NCI-H2196 treated with DMSO at 0.1 percent for 48 hours (cell line): ENCODE measurements at regions not wholly inside any gene's neighbourhood (a gene's known extent, or its start where the extent isn't known, plus 50 kb on each side); places are given as distances from the start of the nearest gene placed in this dataset.
"Not testable (repeated sequence)": the region's sequence is repeated elsewhere in the genome, so short reads cannot be mapped to it uniquely, and the experiment has no call there.

Experiments
- DNase-seq: peaks from one replicate; lab custom pipeline; 2025; ENCODE audit not compliant: unreplicated experiment; lab: John Stamatoyannopoulos, UW

- no peak for DNase-seq
Observed at GRCh38 chr13:63942372-63942771, 2526.7 kb upstream of the PCDH20 start.

GRCh38 chr13:63938851-63939250, 2523.2 kb upstream of the PCDH20 start:
- DNase-seq, result no peak

DNA sequence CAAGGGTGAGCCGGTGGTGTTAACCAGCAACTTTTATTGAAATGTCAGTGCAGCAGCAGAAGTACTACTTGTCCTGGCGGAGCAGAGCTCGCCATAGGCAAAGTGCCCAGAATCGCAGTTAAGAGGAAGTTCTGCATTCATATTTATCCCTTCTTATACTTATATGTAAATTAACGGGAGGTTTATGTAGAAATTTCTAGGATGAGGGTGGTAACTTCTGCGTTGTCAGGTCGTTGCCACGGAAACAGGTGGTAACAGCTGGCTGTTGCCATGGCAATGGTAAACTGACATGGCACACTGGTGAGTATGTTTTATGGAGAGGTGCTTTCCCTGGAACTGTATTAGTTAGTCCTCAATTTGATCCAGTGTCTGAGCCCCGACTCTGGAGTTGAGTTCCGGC, 2494.9 kb upstream of the PCDH20 start:
- no peak for DNase-seq

DNA sequence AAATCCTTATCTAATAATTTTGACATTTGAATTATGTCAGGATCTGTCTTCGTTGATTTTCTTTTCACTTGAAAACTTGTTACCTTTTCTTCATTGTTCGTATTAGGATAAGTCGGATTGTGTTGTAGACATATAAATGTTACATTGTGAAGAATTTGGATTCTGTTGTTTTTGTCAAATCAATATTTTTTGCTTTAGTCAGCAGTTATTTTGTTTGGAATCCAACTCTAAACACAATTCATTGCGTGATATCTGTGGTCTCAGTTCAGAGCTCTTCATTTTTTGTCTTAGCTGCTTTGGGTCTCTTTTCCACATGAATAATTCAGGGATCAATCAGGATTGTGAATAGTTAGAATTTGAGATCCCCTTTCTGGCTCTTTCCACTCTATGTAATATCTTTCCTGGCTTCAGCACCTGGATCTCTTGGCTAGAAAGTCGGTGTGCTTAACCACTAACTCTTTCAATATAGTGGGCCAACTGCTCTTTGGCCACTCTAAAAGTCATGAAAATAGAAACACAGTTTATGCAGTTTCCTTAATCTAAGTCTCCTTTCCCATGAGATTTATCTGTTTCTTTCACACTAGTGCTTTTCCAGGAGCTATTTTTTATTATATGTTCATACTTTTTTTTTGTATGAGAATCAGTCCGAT, 2494.2 kb upstream of the PCDH20 start:
- DNase-seq, result no peak

DNA sequence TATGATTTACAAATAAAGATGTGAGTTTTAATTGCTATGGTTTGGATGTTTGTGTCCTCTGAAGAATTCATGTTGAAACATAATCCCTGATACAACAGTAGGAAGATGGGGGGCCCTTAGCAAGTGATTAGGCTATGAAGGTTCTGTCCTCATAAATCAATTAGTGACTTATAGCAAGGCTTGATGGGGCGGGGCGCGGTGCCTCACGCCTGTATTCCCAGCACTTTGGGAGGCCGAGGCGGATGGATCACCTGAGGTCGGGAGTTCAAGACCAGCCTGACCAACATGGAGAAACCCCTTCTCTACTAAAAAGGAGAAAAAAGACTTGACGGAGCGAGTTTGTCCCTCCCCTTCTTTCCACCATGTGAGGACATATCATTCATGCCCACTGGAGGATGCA, 2486.5 kb upstream of the PCDH20 start:
- no peak for DNase-seq

DNA sequence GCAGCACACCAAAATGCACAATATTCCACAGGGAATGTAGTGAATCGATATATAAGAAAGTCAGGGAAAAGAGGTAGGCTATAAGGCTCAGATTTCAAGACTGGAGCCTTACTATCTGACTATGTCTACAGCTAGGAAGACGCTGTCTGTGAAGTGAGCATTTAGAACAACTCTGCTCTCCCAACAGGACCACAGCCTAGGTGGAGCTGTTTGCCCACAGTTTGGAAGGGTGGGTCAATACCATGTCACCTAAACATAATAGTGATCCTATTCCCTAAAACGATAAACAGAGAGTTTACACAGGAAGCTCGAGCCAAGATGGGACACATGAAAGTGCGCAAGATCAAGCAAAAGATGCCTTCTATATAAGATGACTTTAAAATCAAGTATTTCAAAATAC, 2486.0 kb upstream of the PCDH20 start:
- DNase-seq, result no peak

DNA sequence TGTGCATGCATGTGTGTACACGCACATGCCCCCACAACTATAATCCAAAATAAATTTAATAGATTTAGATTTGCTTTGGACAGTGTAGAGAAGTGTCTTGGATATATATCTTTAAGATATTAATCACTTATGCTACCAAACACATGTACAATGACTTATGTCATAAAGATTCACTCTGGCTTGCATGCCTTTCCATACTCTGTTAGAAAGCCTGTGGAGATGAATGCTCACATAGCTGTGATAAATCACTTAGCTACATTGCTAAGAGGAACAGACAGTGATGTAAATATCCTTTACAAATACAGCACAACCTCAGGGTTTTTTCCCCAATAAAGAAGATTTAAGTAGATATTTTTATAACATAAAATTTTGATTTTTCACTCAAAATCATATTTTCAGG, 2484.8 kb upstream of the PCDH20 start:
- no peak for DNase-seq

- DNase-seq, result no peak
Observed at GRCh38 chr13:63896321-63896720, 2480.7 kb upstream of the PCDH20 start.

- no peak for DNase-seq
Observed at GRCh38 chr13:63882052-63882451, 2466.4 kb upstream of the PCDH20 start.

DNA sequence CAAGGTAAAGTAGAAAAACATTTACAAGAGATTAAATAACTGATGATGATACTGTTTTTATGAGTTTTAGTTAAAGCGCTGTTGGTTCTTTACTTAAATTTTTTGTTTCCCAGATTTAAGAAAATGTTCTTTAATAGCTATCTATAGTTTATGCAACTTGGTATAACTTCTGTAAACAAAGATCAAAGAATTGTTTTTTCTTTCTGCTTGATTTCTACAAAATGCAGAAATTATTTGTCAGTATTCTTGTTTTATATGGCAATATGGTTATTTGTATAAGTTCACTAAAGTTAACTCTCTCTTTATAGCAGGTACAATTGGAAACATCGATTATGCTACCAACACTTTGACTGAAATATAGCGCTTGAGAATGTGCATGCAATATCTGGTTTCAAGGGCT, 2465.1 kb upstream of the PCDH20 start:
- no peak for DNase-seq

- DNase-seq, result no peak
Observed at GRCh38 chr13:63873936-63874335, 2458.3 kb upstream of the PCDH20 start.

DNA sequence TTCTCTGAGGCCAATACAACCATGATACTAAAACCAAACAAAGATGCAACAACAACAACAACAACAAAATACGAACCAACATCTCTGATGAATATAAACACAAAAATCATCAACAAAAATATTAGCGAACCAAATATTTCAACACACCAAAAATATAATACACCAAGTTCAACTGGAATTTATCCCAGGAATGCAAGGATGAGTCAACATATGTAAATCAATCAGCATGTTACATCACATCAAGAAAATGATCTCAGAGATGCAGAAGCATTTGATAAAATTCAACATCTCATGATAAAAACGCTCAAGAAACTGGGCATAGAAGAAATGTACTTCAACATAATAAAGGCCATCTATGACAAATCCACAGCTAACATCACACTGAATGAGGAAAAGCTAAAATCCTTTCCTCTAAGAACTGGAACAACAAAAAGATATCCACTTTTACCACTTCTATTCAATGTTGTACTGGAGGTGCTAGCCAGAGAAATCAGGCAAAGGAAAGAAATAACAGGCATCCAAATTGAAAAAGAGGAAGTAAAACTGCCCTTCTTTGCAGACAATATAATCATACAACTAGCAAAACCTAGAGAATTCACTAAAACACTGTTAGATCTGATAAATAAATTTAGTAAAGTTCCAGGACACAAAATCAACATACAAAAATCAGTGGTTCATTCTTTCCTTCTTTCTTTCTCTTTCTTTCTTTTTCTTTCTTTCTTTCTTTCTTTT, 2448.7 kb upstream of the PCDH20 start:
- DNase-seq, result no peak

DNA sequence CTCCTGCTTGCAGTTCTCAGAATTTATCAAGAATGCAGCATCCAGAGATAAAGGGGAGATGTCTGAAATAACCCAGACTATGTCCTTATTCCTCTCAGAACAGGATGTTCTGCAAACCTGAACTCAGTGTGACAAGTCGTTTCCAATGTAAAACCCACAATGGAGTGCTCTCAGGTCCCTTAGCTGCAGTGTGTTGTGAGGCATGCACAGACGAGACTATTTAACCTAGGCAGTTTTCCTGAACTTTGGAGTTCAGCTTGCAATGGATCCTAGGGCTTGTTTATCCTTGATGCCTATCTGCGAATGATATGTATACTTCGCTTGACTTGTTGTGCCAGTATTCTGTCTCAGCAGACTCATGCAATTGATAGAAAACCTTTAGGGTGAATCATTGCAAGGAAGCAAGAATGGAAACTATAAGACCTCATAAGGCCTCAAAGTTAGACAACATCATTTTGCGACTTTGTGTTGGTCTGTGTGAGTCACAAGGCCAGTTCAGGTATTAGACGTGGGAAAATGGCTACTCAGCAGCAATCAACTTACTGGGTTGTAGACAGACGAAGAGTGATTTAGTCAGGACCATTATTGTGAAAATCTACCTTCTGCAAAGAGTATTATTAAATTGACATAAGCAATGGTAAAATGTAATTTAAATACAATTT, 2439.9 kb upstream of the PCDH20 start:
- DNase-seq, result no peak

GRCh38 chr13:63853816-63854215, 2438.2 kb upstream of the PCDH20 start:
- DNase-seq, result no peak

- DNase-seq, result no peak
Observed at GRCh38 chr13:63851526-63851925, 2435.9 kb upstream of the PCDH20 start.

- no peak for DNase-seq
Observed at GRCh38 chr13:63843766-63844699, 2428.4 kb upstream of the PCDH20 start.

GRCh38 chr13:63842102-63842501, 2426.5 kb upstream of the PCDH20 start:
- DNase-seq, result no peak

GRCh38 chr13:63840551-63841421, 2425.1 kb upstream of the PCDH20 start:
- no peak for DNase-seq

GRCh38 chr13:63838366-63839110, 2422.9 kb upstream of the PCDH20 start:
- no peak for DNase-seq

- not testable (repeated sequence) for DNase-seq
Observed at GRCh38 chr13:63837701-63838100, 2422.1 kb upstream of the PCDH20 start.
